ENCODE measurements at regions not wholly inside any gene's neighbourhood (a gene's known extent, or its start where the extent isn't known, plus 50 kb on each side); places are given as distances from the start of the nearest gene placed in this dataset.

DNA sequence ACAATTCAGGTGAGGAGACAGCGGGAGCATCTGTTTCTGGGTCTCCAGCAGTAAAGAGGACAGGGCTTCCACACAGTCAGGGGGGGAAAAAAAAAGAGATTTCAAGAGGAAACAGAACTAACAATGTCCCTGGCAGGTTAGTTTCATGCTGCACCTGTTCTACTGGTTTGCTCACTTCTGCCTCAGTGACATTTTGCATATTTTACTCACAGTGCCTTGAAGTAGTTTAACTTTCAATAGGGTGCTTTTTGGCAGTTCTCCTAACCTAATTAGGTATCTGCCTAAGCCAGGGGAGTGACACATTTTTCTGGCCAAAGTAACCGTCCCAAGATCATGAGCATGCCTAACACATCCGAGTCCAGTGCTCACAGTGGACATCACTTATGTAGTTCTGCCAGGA is 109.0 kb upstream of the ALK start (continued):
- TF ChIP-seq, protein P1, sequence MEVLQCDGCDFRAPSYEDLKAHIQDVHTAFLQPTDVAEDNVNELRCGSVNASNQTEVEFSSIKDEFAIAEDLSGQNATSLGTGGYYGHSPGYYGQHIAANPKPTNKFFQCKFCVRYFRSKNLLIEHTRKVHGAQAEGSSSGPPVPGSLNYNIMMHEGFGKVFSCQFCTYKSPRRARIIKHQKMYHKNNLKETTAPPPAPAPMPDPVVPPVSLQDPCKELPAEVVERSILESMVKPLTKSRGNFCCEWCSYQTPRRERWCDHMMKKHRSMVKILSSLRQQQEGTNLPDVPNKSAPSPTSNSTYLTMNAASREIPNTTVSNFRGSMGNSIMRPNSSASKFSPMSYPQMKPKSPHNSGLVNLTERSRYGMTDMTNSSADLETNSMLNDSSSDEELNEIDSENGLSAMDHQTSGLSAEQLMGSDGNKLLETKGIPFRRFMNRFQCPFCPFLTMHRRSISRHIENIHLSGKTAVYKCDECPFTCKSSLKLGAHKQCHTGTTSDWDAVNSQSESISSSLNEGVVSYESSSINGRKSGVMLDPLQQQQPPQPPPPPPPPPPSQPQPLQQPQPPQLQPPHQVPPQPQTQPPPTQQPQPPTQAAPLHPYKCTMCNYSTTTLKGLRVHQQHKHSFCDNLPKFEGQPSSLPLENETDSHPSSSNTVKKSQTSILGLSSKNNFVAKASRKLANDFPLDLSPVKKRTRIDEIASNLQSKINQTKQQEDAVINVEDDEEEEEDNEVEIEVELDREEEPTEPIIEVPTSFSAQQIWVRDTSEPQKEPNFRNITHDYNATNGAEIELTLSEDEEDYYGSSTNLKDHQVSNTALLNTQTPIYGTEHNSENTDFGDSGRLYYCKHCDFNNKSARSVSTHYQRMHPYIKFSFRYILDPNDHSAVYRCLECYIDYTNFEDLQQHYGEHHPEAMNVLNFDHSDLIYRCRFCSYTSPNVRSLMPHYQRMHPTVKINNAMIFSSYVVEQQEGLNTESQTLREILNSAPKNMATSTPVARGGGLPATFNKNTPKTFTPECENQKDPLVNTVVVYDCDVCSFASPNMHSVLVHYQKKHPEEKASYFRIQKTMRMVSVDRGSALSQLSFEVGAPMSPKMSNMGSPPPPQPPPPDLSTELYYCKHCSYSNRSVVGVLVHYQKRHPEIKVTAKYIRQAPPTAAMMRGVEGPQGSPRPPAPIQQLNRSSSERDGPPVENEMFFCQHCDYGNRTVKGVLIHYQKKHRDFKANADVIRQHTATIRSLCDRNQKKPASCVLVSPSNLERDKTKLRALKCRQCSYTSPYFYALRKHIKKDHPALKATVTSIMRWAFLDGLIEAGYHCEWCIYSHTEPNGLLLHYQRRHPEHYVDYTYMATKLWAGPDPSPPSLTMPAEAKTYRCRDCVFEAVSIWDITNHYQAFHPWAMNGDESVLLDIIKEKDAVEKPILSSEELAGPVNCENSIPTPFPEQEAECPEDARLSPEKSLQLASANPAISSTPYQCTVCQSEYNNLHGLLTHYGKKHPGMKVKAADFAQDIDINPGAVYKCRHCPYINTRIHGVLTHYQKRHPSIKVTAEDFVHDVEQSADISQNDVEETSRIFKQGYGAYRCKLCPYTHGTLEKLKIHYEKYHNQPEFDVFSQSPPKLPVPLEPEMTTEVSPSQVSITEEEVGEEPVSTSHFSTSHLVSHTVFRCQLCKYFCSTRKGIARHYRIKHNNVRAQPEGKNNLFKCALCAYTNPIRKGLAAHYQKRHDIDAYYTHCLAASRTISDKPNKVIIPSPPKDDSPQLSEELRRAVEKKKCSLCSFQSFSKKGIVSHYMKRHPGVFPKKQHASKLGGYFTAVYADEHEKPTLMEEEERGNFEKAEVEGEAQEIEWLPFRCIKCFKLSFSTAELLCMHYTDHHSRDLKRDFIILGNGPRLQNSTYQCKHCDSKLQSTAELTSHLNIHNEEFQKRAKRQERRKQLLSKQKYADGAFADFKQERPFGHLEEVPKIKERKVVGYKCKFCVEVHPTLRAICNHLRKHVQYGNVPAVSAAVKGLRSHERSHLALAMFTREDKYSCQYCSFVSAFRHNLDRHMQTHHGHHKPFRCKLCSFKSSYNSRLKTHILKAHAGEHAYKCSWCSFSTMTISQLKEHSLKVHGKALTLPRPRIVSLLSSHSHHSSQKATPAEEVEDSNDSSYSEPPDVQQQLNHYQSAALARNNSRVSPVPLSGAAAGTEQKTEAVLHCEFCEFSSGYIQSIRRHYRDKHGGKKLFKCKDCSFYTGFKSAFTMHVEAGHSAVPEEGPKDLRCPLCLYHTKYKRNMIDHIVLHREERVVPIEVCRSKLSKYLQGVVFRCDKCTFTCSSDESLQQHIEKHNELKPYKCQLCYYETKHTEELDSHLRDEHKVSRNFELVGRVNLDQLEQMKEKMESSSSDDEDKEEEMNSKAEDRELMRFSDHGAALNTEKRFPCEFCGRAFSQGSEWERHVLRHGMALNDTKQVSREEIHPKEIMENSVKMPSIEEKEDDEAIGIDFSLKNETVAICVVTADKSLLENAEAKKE (CRISPR knock-in tag; IDR thresholded peaks at IDR 0.05): no peak
- no peak for TF ChIP-seq POLR2AphosphoS5 (IDR thresholded peaks at IDR 0.05; ENCODE audit: low read depth)
- TF ChIP-seq EZH2phosphoT487 (IDR thresholded peaks at IDR 0.05; ENCODE audit: unreplicated experiment): no peak

DNA sequence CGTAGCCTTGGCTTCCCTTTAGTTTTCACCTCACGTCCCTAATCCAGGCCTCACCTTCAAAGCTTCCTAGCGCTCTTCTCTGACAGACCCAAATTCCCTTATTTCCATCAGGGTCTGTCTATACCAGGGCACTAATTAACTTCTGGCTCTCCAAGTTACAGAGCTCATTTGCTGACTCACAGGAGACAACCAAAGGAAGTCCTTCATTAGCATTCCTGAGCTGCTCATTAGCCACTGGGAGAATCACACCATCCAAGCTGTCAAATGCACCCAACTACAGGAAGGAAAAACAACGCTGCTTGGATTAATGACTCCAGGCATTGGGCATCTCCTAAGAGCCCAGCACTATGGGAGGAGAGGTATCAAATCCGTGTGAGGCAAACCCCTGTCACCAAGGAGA is 109.8 kb upstream of the ALK start:
- H3K9me2 ChIP-seq (ENCODE audit: insufficient read depth): no peaks in the 10 kb centered on the region
- no peaks in the 10 kb centered on the region for H4K20me1 ChIP-seq (replicated peaks; ENCODE audit: insufficient read depth)
- H3K4me2 ChIP-seq: peak overlapping the region; percentile 45; the same call in 1 of the 2 replicates
- no peaks in the 10 kb centered on the region for H3K79me2 ChIP-seq (replicated peaks; ENCODE audit: insufficient read depth)
- Mint-ChIP-seq H3K27ac (peak overlapping the region; percentile 83), H3K36me3 (ENCODE audit: low read depth) (no peaks in the 10 kb centered on the region), H3K4me3 (no peak overlapping the region), H3K4me1 (peaks cover 21% of the 10 kb centered on the region), H3K9me3 (no peaks in the 10 kb centered on the region), H3K27me3 (ENCODE audit: insufficient read depth, low read depth, poor library complexity) (peaks cover 6% of the 10 kb centered on the region)
- H3F3A ChIP-seq (replicated peaks; ENCODE audit: low read depth): no peaks in the 10 kb centered on the region
- no peaks in the 10 kb centered on the region for H3K36me3 ChIP-seq (ENCODE audit: insufficient read depth)
- H3K4me3 ChIP-seq: no peak overlapping the region
- DNase-seq (ENCODE audit: low spot score): peak; percentile 26
- no peaks in the 10 kb centered on the region for H3K27me3 ChIP-seq (ENCODE audit: insufficient read depth)
- no peak overlapping the region for H3K27ac ChIP-seq (ENCODE audit: low read depth)
- peak; percentile 36 for ATAC-seq
- peaks cover 14% of the 10 kb centered on the region for H3K4me1 ChIP-seq (ENCODE audit: insufficient read depth)
- peak overlapping the region; percentile 53; the same call in 1 of the 2 replicates for H2AFZ ChIP-seq
- TF ChIP-seq EZH2phosphoT487 (IDR thresholded peaks at IDR 0.05; ENCODE audit: unreplicated experiment): no peak
- no peak for TF ChIP-seq ZNF114 (CRISPR knock-in tag; IDR thresholded peaks at IDR 0.05)
- no peak for TF ChIP-seq POLR2AphosphoS5 (IDR thresholded peaks at IDR 0.05; ENCODE audit: low read depth)
- no peak for TF ChIP-seq CREB1 (CRISPR knock-in tag; IDR thresholded peaks at IDR 0.05; ENCODE audit: low read depth)
- TF ChIP-seq ZNF331 (CRISPR knock-in tag; IDR thresholded peaks at IDR 0.05; ENCODE audit: low read depth): no peak
- TF ChIP-seq, protein P2, sequence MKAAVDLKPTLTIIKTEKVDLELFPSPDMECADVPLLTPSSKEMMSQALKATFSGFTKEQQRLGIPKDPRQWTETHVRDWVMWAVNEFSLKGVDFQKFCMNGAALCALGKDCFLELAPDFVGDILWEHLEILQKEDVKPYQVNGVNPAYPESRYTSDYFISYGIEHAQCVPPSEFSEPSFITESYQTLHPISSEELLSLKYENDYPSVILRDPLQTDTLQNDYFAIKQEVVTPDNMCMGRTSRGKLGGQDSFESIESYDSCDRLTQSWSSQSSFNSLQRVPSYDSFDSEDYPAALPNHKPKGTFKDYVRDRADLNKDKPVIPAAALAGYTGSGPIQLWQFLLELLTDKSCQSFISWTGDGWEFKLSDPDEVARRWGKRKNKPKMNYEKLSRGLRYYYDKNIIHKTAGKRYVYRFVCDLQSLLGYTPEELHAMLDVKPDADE (IDR thresholded peaks at IDR 0.05): no peak
- no peak for TF ChIP-seq JUNB (IDR thresholded peaks at IDR 0.05; ENCODE audit: unreplicated experiment)
- TF ChIP-seq NANOG (IDR thresholded peaks at IDR 0.05; ENCODE audit: borderline replicate concordance): no peak
- no peak for TF ChIP-seq EZH2 (IDR thresholded peaks at IDR 0.05; ENCODE audit: low read depth, unreplicated experiment)

Measured in GM23338 (cell line).